ENCODE measurements at regions not wholly inside any gene's neighbourhood (a gene's known extent, or its start where the extent isn't known, plus 50 kb on each side); places are given as distances from the start of the nearest gene placed in this dataset.

GRCh38 chr4:138758876-138759553, 256.6 kb upstream of the NOCT start:
- H3K4me3 ChIP-seq (ENCODE audit: low read depth, low read length): no peak overlapping the region
- TF ChIP-seq MAX (IDR thresholded peaks at IDR 0.05; ENCODE audit: low read depth, low read length) (no peak), CTCF (IDR thresholded peaks at IDR 0.05; ENCODE audit: low read depth, low read length) (no peak), POLR2A (IDR thresholded peaks at IDR 0.05; ENCODE audit: extremely low read depth, insufficient read length) (no peak), MYC (IDR thresholded peaks at IDR 0.05; ENCODE audit: low read depth, low read length) (no peak)
- no peak for DNase-seq (ENCODE audit: low read depth)

GRCh38 chr4:138758196-138758595, 257.4 kb upstream of the NOCT start:
- H3K4me3 ChIP-seq (ENCODE audit: low read depth, low read length): no peak overlapping the region
- no peak for DNase-seq (ENCODE audit: low read depth)
- TF ChIP-seq MYC (IDR thresholded peaks at IDR 0.05; ENCODE audit: low read depth, low read length) (no peak), CTCF (IDR thresholded peaks at IDR 0.05; ENCODE audit: low read depth, low read length) (no peak), MAX (IDR thresholded peaks at IDR 0.05; ENCODE audit: low read depth, low read length) (no peak), POLR2A (IDR thresholded peaks at IDR 0.05; ENCODE audit: extremely low read depth, insufficient read length) (no peak)

GRCh38 chr4:138757432-138757831, 258.1 kb upstream of the NOCT start:
- no peak for TF ChIP-seq POLR2A (IDR thresholded peaks at IDR 0.05; ENCODE audit: extremely low read depth, insufficient read length)
- TF ChIP-seq MYC (IDR thresholded peaks at IDR 0.05; ENCODE audit: low read depth, low read length): no peak
- no peak for TF ChIP-seq MAX (IDR thresholded peaks at IDR 0.05; ENCODE audit: low read depth, low read length)
- no peak for TF ChIP-seq CTCF (IDR thresholded peaks at IDR 0.05; ENCODE audit: low read depth, low read length)
- DNase-seq (ENCODE audit: low read depth): no peak
- no peak overlapping the region for H3K4me3 ChIP-seq (ENCODE audit: low read depth, low read length)

- no peak for DNase-seq (ENCODE audit: low read depth)
- TF ChIP-seq MAX (IDR thresholded peaks at IDR 0.05; ENCODE audit: low read depth, low read length) (no peak), POLR2A (IDR thresholded peaks at IDR 0.05; ENCODE audit: extremely low read depth, insufficient read length) (no peak), MYC (IDR thresholded peaks at IDR 0.05; ENCODE audit: low read depth, low read length) (no peak), CTCF (IDR thresholded peaks at IDR 0.05; ENCODE audit: low read depth, low read length) (no peak)
- H3K4me3 ChIP-seq (ENCODE audit: low read depth, low read length): no peak overlapping the region
Measured at GRCh38 chr4:138756519-138756918, 259.1 kb upstream of the NOCT start.

- DNase-seq (ENCODE audit: low read depth): no peak
- H3K4me3 ChIP-seq (ENCODE audit: low read depth, low read length): no peak overlapping the region
- no peak for TF ChIP-seq POLR2A (IDR thresholded peaks at IDR 0.05; ENCODE audit: extremely low read depth, insufficient read length)
- TF ChIP-seq CTCF (IDR thresholded peaks at IDR 0.05; ENCODE audit: low read depth, low read length): no peak
- TF ChIP-seq MAX (IDR thresholded peaks at IDR 0.05; ENCODE audit: low read depth, low read length): no peak
- TF ChIP-seq MYC (IDR thresholded peaks at IDR 0.05; ENCODE audit: low read depth, low read length): no peak
Measured at GRCh38 chr4:138751309-138751708, 264.3 kb upstream of the NOCT start.
